Keratinocyte (primary cell): ENCODE measurements at regions not wholly inside any gene's neighbourhood (a gene's known extent, or its start where the extent isn't known, plus 50 kb on each side); places are given as distances from the start of the nearest gene placed in this dataset.

Experiments used
- DNase-seq: peaks from one replicate; pipeline ENCODE4 v3.0.0-alpha.2; 2011; ENCODE audit warnings: low read depth, missing footprints, low spot score
- FAIRE-seq: peaks from 2 replicates; lab custom pipeline; 2011; peaks lifted over from hg19 to GRCh38; lab: Jason Lieb, UNC
- H2AFZ ChIP-seq: 2 replicates; pipeline ENCODE4 v1.6.0; 2012; ENCODE audit warnings: low read length, control low read depth, inconsistent platforms; ENCODE audit not compliant: control insufficient read depth
- H3K27ac ChIP-seq: 2 replicates; pipeline ENCODE4 v1.5.1; 2011; ENCODE audit warnings: low read length; ENCODE audit not compliant: control insufficient read depth, insufficient read depth
- H3K27me3 ChIP-seq: 3 replicates; pipeline ENCODE4 v1.6.0; 2011; ENCODE audit warnings: low read length; ENCODE audit not compliant: control insufficient read depth, insufficient read depth; ENCODE audit errors: extremely low read depth
- H3K36me3 ChIP-seq, 2 experiments: 2 replicates in 1 of 2; 3 replicates in 1 of 2; pipeline ENCODE4 v1.5.1; 2011; ENCODE audit warnings: low read length in 2 of 2, mild to moderate bottlenecking in 1 of 2; ENCODE audit not compliant: control insufficient read depth in 2 of 2, insufficient read depth in 2 of 2; ENCODE audit errors: extremely low read depth in 1 of 2
- H3K4me1 ChIP-seq: 3 replicates; pipeline ENCODE4 v1.5.1; 2011; ENCODE audit warnings: low read length; ENCODE audit not compliant: control insufficient read depth, insufficient read depth; ENCODE audit errors: extremely low read depth
- H3K4me2 ChIP-seq: 3 replicates; pipeline ENCODE4 v1.6.0; 2011; ENCODE audit warnings: low read depth, low read length; ENCODE audit not compliant: control insufficient read depth, insufficient read depth; ENCODE audit errors: extremely low read depth
- H3K4me3 ChIP-seq, 3 experiments: fragments of 200-600 bp in 1 of 3; sonication (generic) in 1 of 3; 2 replicates in 2 of 3; 3 replicates in 1 of 3; pipeline ENCODE4 v1.5.1; 2011 to 2016; ENCODE audit warnings: low read length in 3 of 3, mild to moderate bottlenecking in 3 of 3, control low read depth in 2 of 3, inconsistent platforms in 1 of 3, low read depth in 1 of 3, mixed read lengths in 1 of 3, mixed run types in 1 of 3, moderate library complexity in 1 of 3; ENCODE audit not compliant: control insufficient read depth in 2 of 3, insufficient read depth in 2 of 3; ENCODE audit errors: extremely low read depth in 1 of 3
- H3K79me2 ChIP-seq: 2 replicates; pipeline ENCODE4 v1.6.0; 2012; ENCODE audit warnings: low read length; ENCODE audit not compliant: control insufficient read depth, insufficient read depth
- H3K9ac ChIP-seq: 3 replicates; pipeline ENCODE4 v1.6.0; 2011; ENCODE audit warnings: low read length; ENCODE audit not compliant: control insufficient read depth, insufficient read depth; ENCODE audit errors: extremely low read depth
- H3K9me1 ChIP-seq: 3 replicates; pipeline ENCODE4 v1.6.0; 2011; ENCODE audit warnings: low read length; ENCODE audit not compliant: control insufficient read depth, insufficient read depth; ENCODE audit errors: extremely low read depth
- H3K9me3 ChIP-seq: 2 replicates; pipeline ENCODE4 v1.5.1; 2012; ENCODE audit warnings: low read depth, low read length; ENCODE audit not compliant: control insufficient read depth
- H4K20me1 ChIP-seq: 3 replicates; pipeline ENCODE4 v1.6.0; 2011; ENCODE audit warnings: low read length; ENCODE audit not compliant: control insufficient read depth, insufficient read depth; ENCODE audit errors: extremely low read depth
- CTCF ChIP-seq, 3 experiments: IDR thresholded peaks in 1 of 3; conservative IDR thresholded peaks in 1 of 3; optimal IDR thresholded peaks in 1 of 3; 2 replicates in 2 of 3; 3 replicates in 1 of 3; pipeline versions ENCODE3 to v1.5.1; 2011; ENCODE audit warnings: low read length in 3 of 3, mild to moderate bottlenecking in 3 of 3, moderate library complexity in 2 of 3, control low read depth in 1 of 3, inconsistent platforms in 1 of 3; ENCODE audit not compliant: insufficient read depth in 2 of 3; ENCODE audit errors: extremely low read depth in 1 of 3
- EZH2 ChIP-seq: IDR thresholded peaks from one replicate; pipeline ENCODE4 v1.6.1; 2012; ENCODE audit warnings: inconsistent platforms, mild to moderate bottlenecking, low read length, moderate library complexity
- dilution Hi-C: fragments of 300-500 bp; cut with MboI; formaldehyde crosslinking; loops from one replicate; pipeline ENCODE4 v1.7.0; 2020; ENCODE audit warnings: low sequenced_read_pairs; ENCODE audit not compliant: extremely low pct_ligation_motif_present

- no peak overlapping the region for H2AFZ ChIP-seq
- H3K9ac ChIP-seq, result no peak overlapping the region
- no peak overlapping the region for H3K4me2 ChIP-seq
- H3K9me3 ChIP-seq, result no peaks in the 10 kb centered on the region
- H3K79me2 ChIP-seq, result no peaks in the 10 kb centered on the region
- H3K27me3 ChIP-seq, result no peaks in the 10 kb centered on the region
- no peaks in the 10 kb centered on the region for H4K20me1 ChIP-seq
- TF ChIP-seq CTCF (optimal IDR thresholded peaks at IDR 0.05 in 1 of 3, IDR thresholded peaks at IDR 0.05 in 1 of 3, conservative IDR thresholded peaks at IDR 0.05 in 1 of 3; ENCODE audit: extremely low read depth in 1 of 3, insufficient read depth in 2 of 3, low read length in 3 of 3), result no peak
- no peak for TF ChIP-seq EZH2
- dilution Hi-C loops, result no loop called here
- no peak overlapping the region for H3K27ac ChIP-seq
- FAIRE-seq (no peak), DNase-seq (no peak)
- no peaks in the 10 kb centered on the region for H3K36me3 ChIP-seq
- H3K9me1 ChIP-seq, result no peaks in the 10 kb centered on the region
- peaks cover 25% of the 10 kb centered on the region for H3K4me1 ChIP-seq
- H3K4me3 ChIP-seq, result no peak overlapping the region
Observed at GRCh38 chr2:62426154-62426912, 79.7 kb downstream of the TMEM17 start.

GRCh38 chr2:62425684-62426083, 80.3 kb downstream of the TMEM17 start:
- no peak for DNase-seq
- Histone ChIP-seq H3K27ac (no peak overlapping the region), H4K20me1 (no peaks in the 10 kb centered on the region), H3K79me2 (no peaks in the 10 kb centered on the region), H3K4me1 (peaks cover 25% of the 10 kb centered on the region), H3K36me3 (no peaks in the 10 kb centered on the region), H3K27me3 (no peaks in the 10 kb centered on the region), H2AFZ (no peak overlapping the region), H3K4me2 (no peak overlapping the region), H3K9me1 (no peaks in the 10 kb centered on the region), H3K9ac (no peak overlapping the region), H3K9me3 (no peaks in the 10 kb centered on the region), H3K4me3 (no peak overlapping the region)
- peak; percentile 34 for FAIRE-seq
- dilution Hi-C loops, result no loop called here
- TF ChIP-seq EZH2 (no peak), CTCF (optimal IDR thresholded peaks at IDR 0.05 in 1 of 3, IDR thresholded peaks at IDR 0.05 in 1 of 3, conservative IDR thresholded peaks at IDR 0.05 in 1 of 3; ENCODE audit: extremely low read depth in 1 of 3, insufficient read depth in 2 of 3, low read length in 3 of 3) (no peak)
